HL-60 (cell line): ENCODE measurements at regions not wholly inside any gene's neighbourhood (a gene's known extent, or its start where the extent isn't known, plus 50 kb on each side); places are given as distances from the start of the nearest gene placed in this dataset.

ENCODE experiments used
- DNase-seq, 2 experiments: peaks; one replicate each; pipeline ENCODE4 v3.0.0-alpha.2; 2010 to 2020; ENCODE audit warnings: low read depth in 1 of 2, low spot score in 1 of 2
- H3K27ac ChIP-seq: fragments of 250-450 bp; sonication (Bioruptor Pico); replicated peaks from 2 replicates; pipeline ENCODE4 v1.5.1; 2020; ENCODE audit warnings: mild to moderate bottlenecking, moderate library complexity
- H3K27me3 ChIP-seq: fragments of 250-450 bp; sonication (Bioruptor Pico); 2 replicates; pipeline ENCODE4 v1.5.1; 2021; ENCODE audit warnings: mild to moderate bottlenecking, moderate library complexity; ENCODE audit not compliant: insufficient read depth, poor library complexity, severe bottlenecking
- H3K4me3 ChIP-seq: replicated peaks from 2 replicates; pipeline ENCODE4 v1.5.1; 2011; ENCODE audit warnings: mild to moderate bottlenecking, control low read depth, low read length; ENCODE audit not compliant: insufficient read depth
- CTCF ChIP-seq: IDR thresholded peaks from one replicate; pipeline ENCODE4 v1.5.1; 2011; ENCODE audit warnings: low read length, control low read depth, inconsistent platforms; ENCODE audit not compliant: insufficient read depth
- GABPA ChIP-seq: IDR thresholded peaks from 2 replicates; pipeline ENCODE4 v1.6.1; 2012; ENCODE audit warnings: low read depth
- POLR2AphosphoS5 ChIP-seq: IDR thresholded peaks from 2 replicates; pipeline ENCODE4 v1.6.1; 2012; ENCODE audit warnings: low read depth
- REST ChIP-seq: IDR thresholded peaks from 2 replicates; pipeline ENCODE4 v1.6.1; 2012; ENCODE audit warnings: low read depth; ENCODE audit not compliant: insufficient replicate concordance
- SPI1 ChIP-seq: IDR thresholded peaks from 2 replicates; pipeline ENCODE4 v1.6.1; 2012; ENCODE audit warnings: low read depth, mild to moderate bottlenecking, borderline replicate concordance

- H3K27me3 ChIP-seq: no peaks in the 10 kb centered on the region
Observed at GRCh38 chr10:111820471-111820870, 363.1 kb downstream of the GPAM start.

GRCh38 chr10:111821871-111822270 lies 361.7 kb downstream of the GPAM start:
- no peak for TF ChIP-seq CTCF
- no peak for TF ChIP-seq GABPA
- no peak for TF ChIP-seq POLR2AphosphoS5
- no peak for TF ChIP-seq REST
- TF ChIP-seq SPI1: no peak
- H3K4me3 ChIP-seq: no peak overlapping the region
- DNase-seq: no peak
- no peak overlapping the region for H3K27ac ChIP-seq
- H3K27me3 ChIP-seq: no peaks in the 10 kb centered on the region

More at GRCh38 chr10:111820471-111820870, 363.1 kb downstream of the GPAM start:
- no peak for DNase-seq
- TF ChIP-seq CTCF (no peak), REST (no peak), SPI1 (no peak), GABPA (no peak)
- Histone ChIP-seq H3K27ac (no peak overlapping the region), H3K4me3 (no peak overlapping the region)

- DNase-seq: no peak
- TF ChIP-seq SPI1: no peak
- Histone ChIP-seq H3K27ac (no peak overlapping the region), H3K4me3 (no peak overlapping the region), H3K27me3 (no peaks in the 10 kb centered on the region)
Observed at GRCh38 chr10:111822661-111823060, 360.9 kb downstream of the GPAM start.

- no peak for DNase-seq
- H3K27me3 ChIP-seq: no peaks in the 10 kb centered on the region
- TF ChIP-seq SPI1 (no peak), POLR2AphosphoS5 (no peak), CTCF (no peak), REST (no peak), GABPA (no peak)
- no peak overlapping the region for H3K27ac ChIP-seq
- no peak overlapping the region for H3K4me3 ChIP-seq
Observed at GRCh38 chr10:111824128-111824527, 359.4 kb downstream of the GPAM start.
